ENCODE measurements at regions not wholly inside any gene's neighbourhood (a gene's known extent, or its start where the extent isn't known, plus 50 kb on each side); places are given as distances from the start of the nearest gene placed in this dataset.
"Not testable (repeated sequence)": the region's sequence is repeated elsewhere in the genome, so short reads cannot be mapped to it uniquely, and the experiment has no call there.

DNA sequence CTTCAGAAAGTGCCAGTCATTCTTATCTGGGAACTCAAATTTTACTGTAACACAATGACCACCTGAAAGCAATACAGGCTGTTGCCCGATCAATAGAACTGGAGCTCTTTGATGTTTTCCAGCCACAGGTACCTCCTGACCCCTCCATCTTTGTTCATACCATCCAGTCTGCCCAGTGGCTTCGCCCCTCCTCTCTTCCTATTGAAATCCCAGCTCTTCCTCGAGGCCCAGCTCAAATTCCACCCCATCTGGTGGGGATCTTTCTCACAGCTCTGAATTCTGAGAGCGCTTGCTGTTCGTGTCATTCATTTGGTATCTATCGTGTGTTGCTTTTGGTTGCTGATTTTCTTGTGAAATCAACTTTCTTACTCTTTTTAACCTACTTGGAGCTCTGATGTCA, 87.9 kb upstream of the CNKSR3 start:
- DNase-seq (ENCODE audit: low read depth), result no peak

DNA sequence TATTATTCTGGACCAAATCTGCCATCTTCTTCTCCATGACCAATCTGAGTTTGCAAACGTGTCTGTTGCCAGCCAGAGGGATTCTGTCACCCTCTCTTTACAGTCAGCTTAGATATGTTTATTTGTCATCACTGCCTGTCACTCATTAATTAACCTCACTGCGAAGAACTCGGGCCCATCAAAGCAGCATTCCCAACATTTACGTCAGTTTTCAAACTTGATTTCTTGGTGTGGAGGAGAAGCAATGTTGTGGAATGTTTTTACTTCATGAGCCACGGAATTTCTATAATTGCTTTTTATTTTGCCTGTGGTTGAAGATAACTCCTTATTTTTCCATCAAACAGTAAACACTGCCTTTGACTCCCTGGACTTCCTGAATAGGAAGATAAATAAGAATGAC, 91.8 kb upstream of the CNKSR3 start:
- no peak for DNase-seq (ENCODE audit: low read depth)

DNA sequence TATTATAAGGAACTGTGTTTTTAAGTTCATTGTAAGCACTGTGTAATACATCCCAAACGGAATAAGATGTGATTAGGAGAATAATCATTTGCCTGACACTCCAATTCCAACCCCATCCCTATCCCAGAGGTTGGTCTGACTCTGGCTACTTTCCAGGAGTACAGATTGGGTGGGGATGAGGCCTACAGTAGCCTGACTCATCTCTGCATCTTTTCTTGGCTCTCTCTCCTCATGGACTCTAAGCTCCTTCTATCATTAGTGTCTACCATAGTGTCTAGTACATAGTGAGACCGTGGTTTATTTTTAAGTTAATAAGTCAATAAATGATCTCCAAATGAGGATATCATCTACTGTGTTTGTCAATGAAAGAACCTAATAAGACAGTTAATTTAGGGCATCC, 92.2 kb upstream of the CNKSR3 start:
- no peak for DNase-seq (ENCODE audit: low read depth)

DNA sequence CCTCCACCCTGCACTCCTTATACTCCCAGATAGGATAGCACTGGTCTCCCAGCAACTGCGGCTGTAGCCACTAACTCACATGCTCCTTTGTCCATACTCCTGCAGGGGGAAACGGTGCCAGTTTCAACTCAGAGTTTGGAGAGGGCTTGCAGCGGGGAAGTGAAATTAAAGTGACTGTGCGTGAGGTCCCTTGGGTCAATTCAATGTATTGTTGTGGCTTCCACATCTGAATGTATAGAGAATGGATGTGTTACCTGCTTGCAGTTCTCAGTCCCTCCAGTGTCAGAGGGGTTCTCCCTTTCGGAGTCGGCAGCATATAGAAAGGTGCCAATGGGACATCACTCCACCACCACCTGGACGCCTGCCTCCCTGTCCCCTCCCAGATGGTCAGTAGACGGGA, 93.6 kb upstream of the CNKSR3 start:
- DNase-seq (ENCODE audit: low read depth), result no peak

DNA sequence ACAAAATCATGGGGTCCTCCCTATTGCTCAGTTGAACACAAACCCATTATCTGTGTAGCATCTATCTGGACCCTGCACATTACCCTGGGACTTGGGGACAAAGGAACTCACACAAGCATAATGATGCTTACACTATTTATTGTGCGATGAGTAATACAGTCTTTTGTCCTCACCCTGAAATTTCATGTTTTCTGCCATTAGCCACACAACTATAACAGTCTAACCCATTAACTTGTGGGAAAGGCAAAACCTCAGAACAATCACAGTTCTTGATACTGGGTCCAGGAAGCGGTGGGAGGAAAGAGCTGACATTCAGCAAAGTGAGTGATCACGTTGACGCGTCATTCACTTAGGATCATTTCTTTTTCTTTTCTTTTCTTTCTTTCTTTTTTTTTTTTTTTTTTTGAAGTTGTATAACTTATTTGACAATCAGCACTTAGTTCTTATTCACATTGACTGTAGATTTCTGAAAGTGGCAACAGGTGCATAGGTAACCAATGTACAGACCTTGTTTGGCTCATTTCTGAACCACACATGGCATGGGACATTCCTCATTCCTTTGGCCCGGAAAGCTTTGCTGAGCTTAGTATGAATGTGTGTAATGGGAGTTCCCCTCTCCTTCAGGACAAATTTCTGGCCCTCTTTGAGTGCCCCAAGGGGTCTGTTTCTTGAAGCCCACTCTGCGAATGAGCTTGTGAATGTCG, 94.8 kb upstream of the CNKSR3 start:
- no peak for DNase-seq (ENCODE audit: low read depth)

DNA sequence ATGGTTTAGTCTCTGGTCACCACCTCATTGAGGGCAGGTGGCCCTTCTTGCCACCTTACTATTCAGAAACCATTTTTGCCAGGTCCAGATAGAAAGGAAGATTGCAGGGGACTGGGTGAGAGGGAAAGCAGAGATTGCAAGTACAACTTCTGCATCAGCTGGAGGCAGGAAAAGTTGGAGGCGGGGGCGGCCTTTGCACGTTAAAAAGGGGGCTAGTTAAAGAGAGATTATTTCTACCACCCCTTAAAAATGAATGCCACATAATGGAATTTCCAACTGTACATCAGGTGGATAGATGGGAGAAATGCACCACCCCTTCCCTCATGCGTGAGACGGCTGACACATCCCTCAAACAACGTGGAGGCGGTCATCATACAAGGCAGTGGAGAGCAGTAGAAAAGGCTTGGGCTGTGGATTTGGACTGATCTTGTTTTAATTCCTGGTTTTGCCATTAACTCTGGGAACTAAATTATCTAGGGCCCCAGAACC, 95.4 kb upstream of the CNKSR3 start:
- no peak for DNase-seq (ENCODE audit: low read depth)

DNA sequence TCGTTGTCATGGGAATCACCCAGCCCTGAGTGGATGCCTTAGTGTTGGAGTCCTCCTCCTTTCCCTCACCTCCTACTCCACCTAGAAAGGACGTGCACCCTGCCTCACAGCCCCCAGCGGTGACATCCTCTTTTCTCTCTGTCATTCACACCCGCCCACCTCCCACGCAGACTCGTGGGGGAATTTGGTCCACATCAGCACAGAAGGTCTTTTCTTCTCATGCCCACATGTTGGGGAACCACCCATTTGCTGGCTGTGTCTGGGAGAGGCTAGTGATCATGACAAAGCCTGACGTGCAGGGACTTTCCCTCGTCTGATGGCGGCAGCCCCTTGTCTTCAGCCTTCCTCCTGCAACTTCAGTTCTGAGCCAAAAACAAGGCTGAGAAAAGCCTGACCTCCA, 96.0 kb upstream of the CNKSR3 start:
- DNase-seq (ENCODE audit: low read depth), result peak; percentile 54

DNA sequence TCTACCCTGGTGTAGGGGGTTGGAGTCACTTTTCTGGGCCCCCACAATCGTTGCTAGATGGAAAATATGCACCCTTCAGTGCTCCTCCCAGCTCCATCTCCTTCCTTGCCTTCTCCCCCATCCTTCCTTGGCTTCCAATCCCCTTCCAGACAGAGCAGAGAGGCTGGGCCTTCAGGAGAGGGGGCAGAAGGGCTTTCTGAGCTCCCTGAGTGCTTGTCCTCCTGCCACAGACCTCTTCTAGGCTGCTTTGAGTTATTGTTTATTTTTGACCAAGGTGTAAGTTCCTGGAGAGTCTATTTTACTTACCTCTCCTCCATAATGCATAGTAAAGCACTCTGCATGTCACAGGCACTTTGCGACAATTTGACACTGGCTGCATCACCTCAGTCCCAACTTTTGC, 96.4 kb upstream of the CNKSR3 start:
- no peak for DNase-seq (ENCODE audit: low read depth)

DNA sequence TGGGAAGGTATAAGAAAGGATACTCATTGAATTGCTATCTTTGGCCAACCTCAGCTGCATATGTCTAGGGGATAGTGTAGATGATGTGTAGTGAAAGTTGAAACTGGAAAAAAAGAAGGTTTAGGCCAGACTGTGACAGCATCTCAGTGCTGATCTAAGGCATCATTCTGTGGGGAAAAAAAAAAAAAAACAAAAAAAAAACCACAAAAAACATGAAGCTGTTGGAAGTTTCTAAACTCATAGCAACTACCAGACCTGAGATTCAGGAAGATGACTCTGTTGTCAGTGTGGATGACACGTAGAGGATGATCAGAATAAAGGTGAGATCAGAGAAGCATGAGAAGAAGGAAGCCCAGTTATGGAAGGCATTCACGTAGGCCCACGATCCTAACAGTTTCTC, 100.8 kb upstream of the CNKSR3 start:
- no peak for DNase-seq (ENCODE audit: low read depth)

DNA sequence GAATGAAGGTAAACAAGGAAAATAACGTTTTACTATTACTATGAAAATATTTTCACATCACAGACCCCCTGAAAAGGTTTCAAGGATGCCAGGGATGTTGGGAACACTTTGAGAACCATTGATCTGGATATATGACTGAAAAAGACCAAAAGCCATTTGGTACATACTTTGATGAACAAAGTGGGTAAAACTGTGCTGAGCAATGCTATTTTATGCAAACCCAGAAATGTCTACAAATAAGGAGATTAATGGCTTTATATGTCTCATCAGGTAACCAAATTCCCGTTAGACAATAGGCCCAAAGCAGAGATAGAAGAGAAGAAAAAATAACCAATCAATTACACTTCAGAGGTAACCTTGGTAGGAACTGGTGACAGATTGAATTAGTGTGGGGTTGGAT, 101.4 kb upstream of the CNKSR3 start:
- no peak for DNase-seq (ENCODE audit: low read depth)

DNA sequence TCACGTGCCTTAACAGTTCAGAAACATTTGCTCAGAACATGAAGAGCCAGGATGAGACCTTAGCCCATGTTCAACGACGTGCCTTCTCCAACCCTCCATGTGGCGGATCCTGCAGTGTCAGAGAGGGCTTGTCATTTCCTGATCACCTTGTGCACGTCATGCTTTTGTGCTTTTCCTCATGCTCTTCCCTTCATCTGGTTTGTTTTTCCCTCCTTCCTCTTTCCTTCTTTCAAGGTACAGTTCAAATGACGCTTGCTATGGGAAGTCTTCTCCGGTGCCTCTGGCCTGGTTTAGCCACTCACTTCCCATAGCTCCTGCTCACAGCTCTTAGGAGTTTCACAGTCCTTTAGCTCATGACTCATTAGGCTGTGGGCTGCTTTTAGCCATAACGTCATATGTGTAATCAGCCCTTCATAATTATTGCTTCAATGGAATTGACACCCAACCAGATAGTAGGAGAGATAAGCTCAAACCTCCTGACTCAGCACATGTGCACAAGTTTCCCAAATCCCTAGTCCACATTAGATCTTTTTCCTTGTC, 102.7 kb upstream of the CNKSR3 start:
- no peak for DNase-seq (ENCODE audit: low read depth)

DNA sequence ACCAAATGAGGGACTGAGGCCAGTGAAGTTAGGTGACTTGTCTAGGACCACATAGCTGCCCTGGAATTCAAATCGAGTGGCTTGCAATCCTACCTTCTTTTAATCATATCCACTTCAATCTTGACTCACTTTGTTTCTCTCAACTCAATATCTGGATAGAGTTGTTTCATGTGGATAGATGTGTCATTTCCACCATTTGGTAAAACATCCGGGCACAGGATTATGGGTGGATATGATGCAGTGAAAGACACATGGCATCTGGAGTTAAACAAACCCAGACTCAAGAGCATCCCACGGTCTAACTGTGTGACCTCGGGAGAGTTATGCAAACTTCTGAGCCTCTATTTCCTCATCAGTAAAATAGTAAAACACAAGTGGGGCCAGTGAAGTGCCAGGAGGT, 103.6 kb upstream of the CNKSR3 start:
- DNase-seq (ENCODE audit: low read depth), result no peak

DNA sequence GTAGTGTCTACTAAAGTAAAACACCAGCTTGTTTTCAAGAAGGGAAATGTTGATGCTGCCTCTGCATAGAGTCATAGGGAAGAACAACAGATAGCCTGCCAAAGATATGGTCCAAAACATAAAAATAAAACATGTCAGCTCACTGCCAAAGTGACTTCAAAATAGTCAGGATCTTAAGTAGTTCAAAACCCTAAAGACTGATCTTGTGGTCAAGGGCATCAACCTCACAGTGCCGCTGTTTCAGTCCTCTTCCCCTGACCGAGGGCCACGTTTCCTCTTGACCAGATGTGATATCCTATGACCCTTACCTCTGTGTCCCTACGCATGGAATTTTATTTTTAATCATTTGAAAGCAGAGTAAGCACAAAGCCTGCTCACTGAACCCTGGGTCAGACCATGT, 104.2 kb upstream of the CNKSR3 start:
- no peak for DNase-seq (ENCODE audit: low read depth)

DNA sequence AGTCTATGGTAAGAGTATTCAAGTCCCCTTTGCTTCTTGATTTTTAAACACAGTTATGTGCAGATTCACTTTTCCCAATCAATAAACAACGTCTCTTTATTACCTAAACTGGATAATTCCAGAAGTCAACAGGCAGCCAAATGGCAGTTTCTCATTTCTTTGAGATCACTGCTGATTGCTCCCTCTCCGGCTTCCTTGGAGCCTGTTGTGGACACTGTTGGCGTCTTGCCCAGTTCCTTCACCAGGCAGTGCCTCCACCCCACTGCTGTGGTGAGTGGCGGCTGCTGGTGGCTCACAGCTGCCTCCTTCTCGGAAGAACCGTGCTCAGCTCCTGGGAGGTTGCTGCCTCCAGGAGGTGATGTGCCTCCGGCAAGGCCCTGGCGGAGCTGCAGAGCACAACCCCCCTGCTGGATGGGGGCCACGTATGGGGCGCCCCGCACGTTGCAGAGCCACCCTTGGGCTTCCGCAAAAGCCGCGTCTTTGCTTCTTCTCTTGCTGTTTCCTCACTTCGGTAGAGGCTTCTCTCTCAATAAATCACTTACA, 105.1 kb upstream of the CNKSR3 start:
- DNase-seq (ENCODE audit: low read depth), result no peak

DNA sequence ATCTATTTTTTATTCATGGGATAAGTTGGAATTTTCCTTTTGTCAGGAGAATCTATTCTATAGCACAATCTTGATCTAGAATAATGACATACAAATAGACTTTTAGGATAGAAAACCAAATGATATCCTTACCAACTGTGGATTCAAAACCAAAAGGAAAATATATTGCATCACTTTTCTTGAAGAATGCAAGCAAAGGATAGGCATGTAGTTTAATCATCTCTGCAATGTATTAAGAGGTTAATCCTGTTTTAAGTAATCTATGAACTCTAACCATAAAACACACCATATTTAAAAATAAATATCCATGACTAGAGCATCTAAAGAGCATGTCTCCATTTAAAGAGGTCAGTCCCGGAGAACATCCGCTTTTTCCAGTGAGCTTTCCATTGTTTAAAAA, 106.7 kb upstream of the CNKSR3 start:
- no peak for DNase-seq (ENCODE audit: low read depth)

DNA sequence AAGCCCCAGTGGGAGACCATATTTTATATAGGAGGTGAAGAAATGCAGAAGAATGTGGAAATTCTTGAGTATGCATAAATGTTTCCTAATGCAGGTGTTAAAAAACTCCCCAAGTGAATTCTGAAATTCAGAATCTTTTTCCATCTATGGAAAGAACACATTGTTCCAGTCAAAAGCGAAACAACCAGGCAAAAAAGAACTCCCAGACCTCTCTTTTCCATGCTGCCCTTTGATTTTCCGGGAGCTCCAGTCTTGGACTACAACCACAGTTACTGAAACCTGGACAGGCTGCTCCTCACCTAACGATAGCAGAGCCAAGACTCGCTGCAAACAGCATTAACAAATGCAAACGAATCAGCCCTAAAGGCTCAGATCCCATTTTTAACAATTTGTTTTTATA, 108.7 kb upstream of the CNKSR3 start:
- no peak for DNase-seq (ENCODE audit: low read depth)

DNA sequence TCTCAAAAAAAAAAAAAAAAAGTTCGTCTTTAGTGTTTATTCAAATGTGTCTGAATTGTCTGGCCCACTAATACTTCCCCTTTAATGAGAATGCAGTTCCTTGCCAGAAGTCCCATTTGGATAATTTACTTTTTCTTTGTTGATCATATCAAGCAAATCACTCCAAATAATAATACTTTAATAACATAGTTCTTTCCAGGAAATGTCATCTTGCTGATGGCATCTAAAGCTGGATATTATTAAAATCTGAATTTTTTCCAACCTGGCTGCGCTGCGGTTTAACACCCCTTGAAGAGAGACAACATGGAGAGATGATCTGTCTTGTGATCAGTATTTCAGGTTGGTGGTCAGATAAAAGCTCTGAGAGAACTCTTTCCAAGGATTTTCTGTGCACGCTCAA, 111.2 kb upstream of the CNKSR3 start:
- no peak for DNase-seq (ENCODE audit: low read depth)

DNA sequence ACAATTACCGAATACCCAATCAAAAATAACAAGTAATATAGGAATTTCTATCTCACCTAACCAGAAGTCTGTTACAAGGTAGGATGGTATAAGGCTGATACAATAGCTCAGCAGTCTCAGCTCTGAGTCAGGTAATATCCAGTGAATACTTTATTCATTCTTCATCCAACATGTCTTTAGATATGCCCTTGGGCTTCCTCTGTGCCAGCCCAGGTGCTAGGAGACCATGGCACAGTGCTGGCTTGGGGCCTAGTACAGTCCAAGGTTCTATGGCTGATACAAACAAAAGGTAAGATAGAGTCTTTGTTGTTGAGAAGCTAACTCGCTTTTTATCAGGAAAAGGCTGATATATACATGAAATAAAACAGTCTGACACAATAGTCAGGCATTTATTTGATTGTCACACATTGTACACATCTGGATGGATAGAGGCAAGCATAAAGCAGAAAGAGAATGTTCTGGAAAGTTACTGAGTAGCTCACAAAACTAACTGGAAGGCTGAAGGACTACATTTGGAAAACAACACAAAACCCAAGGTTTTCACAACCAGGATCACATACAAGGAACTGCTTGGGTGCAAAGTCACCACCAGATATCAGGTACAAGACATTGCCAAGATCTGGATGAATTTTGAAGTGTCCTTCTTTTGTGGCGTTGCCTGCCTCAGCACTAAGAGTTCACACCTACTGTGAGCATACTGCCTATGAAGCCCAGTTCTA, 110.4 kb upstream of the SCAF8 start:
- DNase-seq (ENCODE audit: low read depth), result no peak

DNA sequence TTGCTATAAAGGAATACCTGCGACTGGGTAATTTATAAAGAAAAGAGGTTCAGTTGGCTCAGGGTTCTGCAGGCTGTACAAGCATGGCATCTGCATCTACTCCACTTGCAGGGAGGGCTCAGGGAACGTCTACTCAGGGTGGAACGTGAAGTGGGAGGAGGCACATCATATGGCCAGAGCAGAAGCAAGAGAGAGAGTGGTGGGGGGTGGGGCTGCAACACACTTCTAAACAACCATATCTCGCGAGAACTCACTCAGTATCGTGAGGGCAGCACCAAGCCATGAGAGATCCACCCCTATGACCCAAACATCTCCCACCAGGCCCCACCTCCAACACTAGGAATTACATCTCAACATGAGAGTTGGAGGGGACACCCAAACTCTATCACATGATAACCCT, 109.8 kb upstream of the SCAF8 start:
- DNase-seq (ENCODE audit: low read depth), result no peak

DNA sequence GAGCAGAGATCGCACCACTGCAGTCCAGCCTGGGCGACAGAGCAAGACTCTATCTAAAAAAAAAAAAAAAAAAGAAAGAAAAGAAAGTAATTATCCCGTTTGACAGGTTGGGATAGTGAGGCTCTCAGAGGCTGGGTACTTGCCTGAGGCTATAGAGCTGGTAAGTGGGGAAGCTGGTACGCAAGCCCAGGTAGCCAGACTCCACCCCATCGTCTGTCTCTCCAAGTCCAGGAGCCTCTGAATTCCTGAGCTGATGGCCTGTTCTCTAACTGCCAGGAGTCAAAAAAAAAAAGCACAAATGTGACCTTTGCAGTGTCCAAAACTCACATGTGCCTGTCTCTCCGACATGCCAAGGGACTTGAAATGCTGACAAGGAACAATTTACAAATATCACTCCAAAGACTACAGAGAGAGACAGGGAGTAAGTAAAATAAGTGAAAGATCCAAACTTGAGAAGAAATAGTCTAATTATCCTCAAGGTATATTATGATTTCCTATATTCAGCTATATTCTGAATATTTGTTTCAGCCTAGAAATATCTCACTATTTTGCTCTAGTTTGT, 109.1 kb upstream of the SCAF8 start:
- no peak for DNase-seq (ENCODE audit: low read depth)

DNA sequence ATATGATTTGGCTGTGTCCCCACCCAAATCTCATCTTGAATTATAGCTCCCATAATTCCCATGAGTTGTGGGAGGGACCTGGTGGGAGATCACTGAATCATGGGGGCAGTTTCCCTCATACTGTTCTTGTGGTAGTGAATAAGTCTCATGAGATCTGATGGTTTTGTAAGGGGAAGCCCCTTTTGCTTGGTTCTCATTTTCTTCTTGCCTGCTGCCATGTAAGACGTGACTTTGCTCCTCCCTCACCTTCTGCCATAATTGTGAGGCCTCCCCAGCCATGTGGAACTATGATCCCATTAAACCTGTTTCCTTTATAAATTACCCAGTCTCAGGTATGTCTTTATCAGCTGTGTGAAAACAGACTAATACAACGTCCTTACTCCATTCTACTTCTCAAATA, 108.5 kb upstream of the SCAF8 start:
- DNase-seq (ENCODE audit: low read depth), result not testable (repeated sequence)

DNA sequence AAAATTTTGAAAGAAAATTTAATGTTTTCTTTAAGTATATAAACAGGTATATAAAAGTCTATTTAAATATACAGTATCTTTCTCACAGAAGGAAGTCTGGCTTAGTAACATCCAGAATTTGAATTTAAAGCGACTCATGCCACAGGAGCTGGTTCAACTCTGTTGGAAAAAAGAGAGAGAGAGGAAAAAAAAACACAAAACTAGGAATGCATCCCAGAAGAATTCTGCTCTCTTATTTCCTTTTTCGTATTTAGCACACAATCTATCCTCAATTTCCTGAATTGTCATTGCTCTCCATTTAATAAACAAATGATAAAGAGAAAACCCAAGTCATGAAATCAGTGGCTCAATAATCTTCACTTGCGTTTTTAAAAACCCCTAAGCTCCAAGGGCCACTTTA, 107.5 kb upstream of the SCAF8 start:
- DNase-seq (ENCODE audit: low read depth), result no peak

DNA sequence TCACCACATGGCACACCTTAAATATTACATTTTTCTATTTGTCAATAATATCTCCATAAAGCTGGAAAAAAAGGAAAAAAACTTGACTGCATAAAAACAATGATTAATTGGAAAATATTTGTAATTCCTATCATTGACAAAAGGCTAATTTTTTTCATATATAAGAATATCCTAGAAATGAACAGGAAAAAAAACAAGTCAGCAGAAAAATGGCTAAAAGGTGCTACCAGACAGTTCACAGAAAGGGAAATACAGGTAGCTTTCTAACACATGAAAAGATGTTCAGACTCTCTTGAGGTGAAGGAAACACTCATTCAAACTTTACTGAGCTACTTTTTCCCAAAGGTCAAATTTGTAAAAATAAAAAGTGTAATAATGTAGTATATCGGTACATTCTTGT, 104.1 kb upstream of the SCAF8 start:
- no peak for DNase-seq (ENCODE audit: low read depth)

Data from T follicular helper cell (primary cell).